Gastroesophageal sphincter (tissue), 3 donors: ENCODE measurements at regions not wholly inside any gene's neighbourhood (a gene's known extent, or its start where the extent isn't known, plus 50 kb on each side); places are given as distances from the start of the nearest gene placed in this dataset.

ENCODE experiments used
- CTCF ChIP-seq, 4 experiments: fragments of 200-600 bp in 2 of 4; fragments of 450-650 bp in 2 of 4; sonication (generic) in 1 of 4; IDR thresholded peaks; one replicate each; pipeline ENCODE4 v1.5.1; 2017 to 2019; ENCODE audit warnings: antibody characterized with exemption in 4 of 4, mild to moderate bottlenecking in 2 of 4, moderate library complexity in 2 of 4
- EP300 ChIP-seq: sonication (generic); formaldehyde crosslinking; IDR thresholded peaks from one replicate; pipeline ENCODE4 v1.6.1; 2017; ENCODE audit warnings: antibody characterized with exemption, mild to moderate bottlenecking
- POLR2A ChIP-seq, 2 donors: fragments of 450-650 bp; IDR thresholded peaks; one replicate each; pipeline ENCODE4 v1.6.1; 2017; ENCODE audit warnings: antibody characterized with exemption in 2 of 2, mild to moderate bottlenecking in 2 of 2, moderate library complexity in 1 of 2
- POLR2AphosphoS5 ChIP-seq: sonication (generic); formaldehyde crosslinking; IDR thresholded peaks from one replicate; pipeline ENCODE4 v1.6.1; 2017; ENCODE audit warnings: antibody characterized with exemption

GRCh38 chr14:83883732-83884131, 1646.2 kb upstream of the FLRT2 start:
- TF ChIP-seq CTCF (IDR thresholded peaks at IDR 0.05) = no peak
- no peak for TF ChIP-seq POLR2AphosphoS5
- TF ChIP-seq EP300 = no peak
- TF ChIP-seq POLR2A (IDR thresholded peaks at IDR 0.05) = no peak
